Heart left ventricle (tissue), 13 donors: ENCODE measurements at regions not wholly inside any gene's neighbourhood (a gene's known extent, or its start where the extent isn't known, plus 50 kb on each side); places are given as distances from the start of the nearest gene placed in this dataset.

Experiments used
- CTCF ChIP-seq, 12 donors: fragments of 200-600 bp; sonication (generic) in 4 of 12; IDR thresholded peaks; one replicate each; pipeline versions ENCODE4 v1.5.0 to v1.8.0; 2018 to 2022; ENCODE audit warnings: antibody characterized with exemption in 12 of 12, mild to moderate bottlenecking in 5 of 12
- POLR2A ChIP-seq, 2 donors: fragments of 450-650 bp; IDR thresholded peaks; one replicate each; pipeline ENCODE4 v1.6.1; 2017; ENCODE audit warnings: antibody characterized with exemption in 2 of 2, mild to moderate bottlenecking in 2 of 2, moderate library complexity in 2 of 2
- donor health status: ischemic (EF 13 %, LVEDD 7.1; RV severe dilation, severe dysfunction).
- donor health status: DM: no; HTN: yes; CAD: no.
- donor health status: DM: no; HTN: no; CAD: no.
- donor health status: ischemic (EF 25% LVEDD 6.9; RV normal size, moderate dysfunction).
- donor health status: ischemic (EF 25% LVEDD 5.7; RV mildly dilated, moderate dysfunction).
- donor health status: ischemic (EF 35%, LVEDD 5.7; RV mildly dilated, moderate dysfunction).
- donor health status: nonischemic (EF 11% LVEDD 7.7; RV severe dilation, severe dysfunction).
- donor health status: DM: yes; HTN: yes; CAD: no.
- donor health status: PGD.
- donor health status: ischemic (EF 29% LVEDD 5.4; RV normal size, mild dysfunction).
- donor health status: nonischemic (EF 23%, LVEDD 6.1; RV moderate dilation, normal function).

- TF ChIP-seq CTCF (IDR thresholded peaks at IDR 0.05) (no peak), POLR2A (IDR thresholded peaks at IDR 0.05) (no peak)
Observed at GRCh38 chr2:42846026-42846425, 53.6 kb upstream of the HAAO start.
